GM21529 (cell line): ENCODE measurements at regions not wholly inside any gene's neighbourhood (a gene's known extent, or its start where the extent isn't known, plus 50 kb on each side); places are given as distances from the start of the nearest gene placed in this dataset.

Experiments
- ATAC-seq: cut with Tn5 transposase; IDR thresholded peaks from one replicate; pipeline ENCODE4 v1.9.1; 2021; ENCODE audit not compliant: unreplicated experiment

- ATAC-seq: no peak
Observed at GRCh38 chr20:24199501-24199900, 210.9 kb upstream of the GGTLC1 start.

- ATAC-seq: no peak
Observed at GRCh38 chr20:24194143-24194542, 205.6 kb upstream of the GGTLC1 start.

DNA sequence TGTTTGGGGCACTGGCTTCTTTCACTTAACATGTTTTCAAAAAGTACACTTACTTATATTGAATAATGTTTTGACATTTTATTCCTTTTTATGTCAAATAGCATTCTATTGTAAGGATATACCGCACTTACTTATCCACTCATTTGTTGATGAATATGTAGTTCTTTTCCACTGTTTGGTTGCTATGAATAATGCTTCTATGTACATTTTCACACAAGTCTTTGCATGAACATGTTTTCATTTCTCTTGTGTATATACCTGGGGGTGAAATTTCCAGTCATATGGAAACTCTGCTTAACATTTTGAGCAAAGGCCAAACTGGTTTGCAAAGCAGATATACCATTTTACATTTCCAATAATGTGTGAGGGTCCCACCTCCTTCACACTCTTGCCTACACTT, 202.3 kb upstream of the GGTLC1 start:
- ATAC-seq: no peak

DNA sequence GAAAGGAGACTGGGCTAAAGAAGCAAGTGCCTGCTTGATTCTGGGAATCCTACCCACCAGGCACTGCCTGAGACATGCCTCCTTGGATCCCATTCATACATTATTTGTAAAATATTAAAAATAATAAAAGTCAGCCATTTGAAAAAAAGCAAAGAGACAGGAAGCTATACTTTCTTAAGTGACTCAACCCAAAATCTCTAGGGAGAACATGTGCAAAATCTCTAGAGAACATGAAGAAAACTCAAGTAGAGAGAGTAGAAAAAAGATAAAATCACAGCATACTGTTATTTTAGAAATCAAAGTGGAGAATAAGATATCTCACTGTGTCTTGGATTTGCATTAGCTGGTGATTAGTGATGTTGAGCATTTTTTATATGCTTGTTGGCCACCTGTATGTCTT, 197.2 kb upstream of the GGTLC1 start:
- ATAC-seq: no peak

DNA sequence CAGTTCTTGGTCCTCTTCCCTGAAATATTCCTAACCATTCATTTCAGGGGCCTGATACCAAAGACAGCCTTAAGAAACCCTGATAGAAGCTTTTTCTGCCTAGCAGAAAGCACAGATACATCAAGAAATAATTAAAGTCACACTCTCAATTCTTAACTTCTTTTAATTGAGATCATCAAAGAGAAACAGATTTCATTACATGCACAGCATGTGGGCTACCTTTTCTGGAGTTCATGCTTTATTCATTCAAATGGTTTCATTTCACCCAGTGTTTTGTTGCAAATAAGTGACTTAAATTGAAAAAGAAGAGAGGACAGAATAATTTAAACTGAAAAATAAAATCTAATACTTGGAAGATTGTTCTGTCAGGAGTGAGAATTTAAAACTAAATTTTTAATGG, 192.6 kb upstream of the GGTLC1 start:
- no peak for ATAC-seq

DNA sequence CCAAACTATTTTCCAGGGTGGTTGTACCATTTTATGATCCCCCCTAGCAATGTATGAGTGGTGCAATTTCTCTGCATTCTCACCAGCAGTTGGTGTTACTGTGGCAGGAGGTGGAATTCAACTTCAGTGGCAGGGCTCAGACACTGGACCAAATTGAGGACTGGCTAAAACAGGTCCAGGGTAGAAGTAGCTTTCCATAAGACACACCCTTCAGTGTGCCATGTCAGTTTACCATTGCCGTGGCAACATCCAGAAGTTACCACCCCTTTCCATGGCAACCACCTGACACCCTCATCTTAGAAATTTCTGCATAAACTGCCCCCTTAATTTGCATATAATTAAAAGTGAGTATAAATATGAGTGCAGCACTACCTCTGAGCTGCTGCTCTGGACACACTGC, 180.7 kb upstream of the GGTLC1 start:
- no peak for ATAC-seq

GRCh38 chr20:24166412-24166811, 177.8 kb upstream of the GGTLC1 start:
- no peak for ATAC-seq

DNA sequence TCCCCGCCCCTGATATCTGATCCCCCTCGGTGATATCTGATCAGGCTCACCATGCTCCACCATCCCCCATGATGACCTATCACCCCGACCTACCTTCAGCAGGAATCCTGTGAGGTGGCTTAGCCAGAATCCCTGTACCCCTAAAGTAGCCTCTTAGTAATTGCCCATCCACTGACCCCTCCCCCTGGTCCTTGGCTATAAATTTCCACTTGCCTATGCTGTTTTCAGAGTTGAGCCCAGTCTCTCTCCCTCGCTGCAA, 177.5 kb upstream of the GGTLC1 start:
- no peak for ATAC-seq

DNA sequence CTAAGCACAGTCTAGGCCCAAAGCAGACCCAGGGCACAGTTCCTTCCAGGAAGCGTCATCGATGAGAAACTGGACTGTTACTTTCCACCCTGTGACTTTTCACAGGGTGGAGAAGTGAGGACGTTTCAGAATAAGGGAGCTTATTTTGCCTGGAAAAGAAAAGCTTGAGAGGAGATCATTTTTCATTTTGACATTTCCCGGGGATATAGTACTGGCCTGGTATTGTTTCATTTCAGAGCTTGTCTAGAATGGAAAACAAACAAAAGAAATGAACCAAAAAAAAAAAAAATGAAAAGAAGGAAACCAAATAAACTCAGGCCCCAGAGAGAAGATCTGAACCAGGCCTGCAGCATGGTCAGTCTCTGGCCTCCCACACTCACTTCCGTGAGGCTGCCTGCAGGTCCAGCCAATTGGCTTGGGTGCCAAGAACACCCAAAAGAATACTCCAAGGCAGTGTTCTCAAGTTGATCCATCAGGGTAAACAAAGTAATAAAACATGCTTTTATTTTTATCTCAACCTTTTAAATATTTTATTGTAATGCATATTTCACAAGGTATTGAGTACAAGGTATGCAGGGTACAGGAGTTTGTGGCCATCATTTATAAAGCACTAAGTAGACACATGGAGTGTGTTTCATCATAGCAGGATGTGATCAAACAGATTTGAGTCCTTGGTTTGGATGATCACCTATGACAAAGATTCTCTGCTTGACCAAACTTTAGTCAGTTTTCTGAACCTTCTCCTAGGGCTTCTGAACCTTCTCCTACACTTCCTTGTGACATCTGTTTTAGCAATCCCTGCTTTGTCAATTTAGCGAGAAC, 176.9 kb upstream of the GGTLC1 start:
- no peak for ATAC-seq

DNA sequence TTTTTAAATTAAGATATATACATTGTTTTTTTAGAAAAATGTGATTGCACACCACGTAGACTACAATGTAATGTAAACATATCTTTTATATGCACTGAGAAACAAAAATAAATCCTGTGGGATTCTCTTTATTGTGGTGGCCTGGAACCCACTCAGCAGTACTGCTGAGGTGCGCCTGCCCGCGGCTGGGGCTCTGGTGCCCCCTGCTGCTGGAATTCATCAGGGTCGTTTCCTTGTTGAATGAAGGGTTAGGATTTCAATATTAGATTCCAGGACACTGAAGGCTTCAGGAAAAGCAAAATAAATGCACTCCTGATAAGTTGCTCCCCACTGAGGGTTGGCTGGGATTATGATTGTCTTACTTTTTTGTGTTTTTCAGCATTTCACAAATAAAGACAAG, 175.8 kb upstream of the GGTLC1 start:
- ATAC-seq: no peak

- no peak for ATAC-seq
Observed at GRCh38 chr20:24163506-24163905, 174.9 kb upstream of the GGTLC1 start.

DNA sequence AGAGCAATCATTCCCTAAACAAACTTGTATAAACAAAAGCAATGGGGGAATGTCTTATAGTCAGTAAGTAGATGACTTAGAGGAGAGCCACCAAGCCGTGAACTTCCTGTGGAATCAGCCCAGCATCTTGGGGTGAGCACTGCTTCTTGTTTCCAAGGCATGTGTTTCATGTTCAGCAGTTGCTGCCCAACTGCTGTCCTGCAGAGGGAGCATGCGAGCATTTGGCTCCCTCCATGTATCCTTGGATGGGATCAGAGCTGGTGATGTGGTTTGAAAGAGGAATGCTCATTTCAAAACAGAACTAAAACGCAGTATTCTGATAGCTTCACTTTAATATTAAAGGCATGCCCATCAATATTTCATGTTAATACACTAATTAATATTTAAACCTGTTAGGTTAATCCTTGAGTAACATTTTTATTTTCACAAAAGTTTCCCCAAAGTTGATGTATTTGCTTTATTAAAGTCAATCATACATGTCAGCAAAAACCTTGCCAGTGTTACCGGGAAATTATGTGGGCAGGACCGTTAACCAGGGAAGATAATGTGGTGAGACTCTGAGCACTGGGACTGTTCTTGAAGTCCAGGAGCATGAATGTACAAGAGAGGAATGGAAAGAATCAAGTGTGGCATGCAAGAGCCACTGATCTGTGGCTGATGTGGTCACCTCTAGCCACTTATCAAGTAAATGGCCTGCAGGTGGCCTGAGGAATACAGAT, 172.1 kb upstream of the GGTLC1 start:
- no peak for ATAC-seq

GRCh38 chr20:24158281-24158680, 169.7 kb upstream of the GGTLC1 start:
- no peak for ATAC-seq

DNA sequence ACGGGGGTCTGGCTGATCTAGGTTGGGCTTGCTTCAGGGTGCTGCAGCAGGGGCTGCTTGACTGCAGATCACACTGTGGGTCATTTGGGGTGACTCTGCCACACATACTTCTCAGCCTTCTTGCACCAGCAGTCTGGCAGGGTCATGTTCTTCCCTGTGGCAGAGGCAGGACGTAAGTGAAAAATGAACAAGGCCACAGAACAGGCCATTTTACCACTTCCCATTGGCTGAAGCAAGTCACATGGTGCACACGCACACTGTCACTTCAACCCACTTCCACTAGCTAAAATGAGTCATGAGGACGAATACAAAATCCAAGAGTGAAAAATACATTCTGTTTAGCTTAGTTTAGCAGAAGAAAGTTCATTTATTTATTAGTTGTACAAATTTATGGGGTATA, 168.6 kb upstream of the GGTLC1 start:
- ATAC-seq: no peak

- no peak for ATAC-seq
Observed at GRCh38 chr20:24153101-24154040, 164.8 kb upstream of the GGTLC1 start.

GRCh38 chr20:24151621-24152294, 163.2 kb upstream of the GGTLC1 start:
- ATAC-seq: no peak

DNA sequence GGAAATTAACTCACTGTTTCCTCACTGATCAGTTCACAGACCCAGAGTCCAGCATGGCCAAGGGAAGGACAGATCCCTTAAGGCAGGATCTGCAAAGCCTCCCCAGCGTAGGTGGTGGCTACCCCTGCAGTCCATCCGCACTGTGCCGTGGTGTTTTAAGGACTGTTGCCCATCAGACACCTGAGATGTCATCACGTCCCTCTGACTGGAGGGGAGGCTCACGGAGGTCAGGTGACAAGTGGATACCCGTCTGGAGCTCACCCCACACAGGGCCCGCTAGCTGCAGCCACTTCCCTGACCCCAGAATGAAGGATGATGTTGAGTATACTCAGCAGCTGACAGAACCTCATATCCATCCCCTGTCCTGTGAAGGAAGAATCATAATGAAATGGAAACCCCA, 161.8 kb upstream of the GGTLC1 start:
- ATAC-seq: no peak

DNA sequence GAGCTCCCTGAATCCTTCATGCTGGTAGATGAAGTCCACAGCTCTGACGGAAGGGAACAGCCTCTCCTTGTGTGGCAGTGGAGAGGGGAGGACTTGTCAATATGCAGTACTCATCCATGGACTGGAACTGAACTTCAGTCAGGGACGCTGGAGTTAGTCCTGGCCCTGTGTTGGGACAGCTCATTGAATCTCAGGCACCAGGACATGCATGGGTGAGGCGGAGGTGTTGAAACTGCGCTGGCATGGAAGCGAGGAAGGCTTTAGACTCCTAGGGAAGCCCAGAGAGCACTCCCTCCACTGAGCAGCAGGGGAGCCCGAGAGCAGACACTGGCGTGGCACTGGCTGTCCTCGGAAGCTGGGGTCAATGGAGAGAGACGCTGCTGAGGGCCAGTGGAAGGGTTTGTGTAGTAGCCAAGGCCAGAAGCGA, 161.3 kb upstream of the GGTLC1 start:
- ATAC-seq: no peak

DNA sequence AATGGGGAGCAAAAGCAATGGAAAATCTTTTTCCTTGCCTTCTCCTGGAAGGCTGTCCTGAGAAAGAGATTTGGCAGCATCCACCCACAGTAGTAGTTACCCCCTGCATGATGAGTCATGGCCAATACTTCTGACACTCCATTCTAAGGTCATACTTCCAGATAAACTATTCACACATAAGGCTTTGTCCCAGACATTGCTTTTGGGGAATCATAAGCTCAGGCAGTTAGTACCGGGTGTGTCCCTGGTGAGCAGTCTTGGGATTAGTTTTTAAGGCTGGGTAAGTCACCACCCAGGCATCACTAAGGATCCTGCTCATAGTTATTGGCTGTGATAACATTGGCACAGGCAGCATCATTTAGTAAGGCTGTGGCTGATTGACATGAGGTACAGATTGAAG, 160.6 kb upstream of the GGTLC1 start:
- no peak for ATAC-seq

DNA sequence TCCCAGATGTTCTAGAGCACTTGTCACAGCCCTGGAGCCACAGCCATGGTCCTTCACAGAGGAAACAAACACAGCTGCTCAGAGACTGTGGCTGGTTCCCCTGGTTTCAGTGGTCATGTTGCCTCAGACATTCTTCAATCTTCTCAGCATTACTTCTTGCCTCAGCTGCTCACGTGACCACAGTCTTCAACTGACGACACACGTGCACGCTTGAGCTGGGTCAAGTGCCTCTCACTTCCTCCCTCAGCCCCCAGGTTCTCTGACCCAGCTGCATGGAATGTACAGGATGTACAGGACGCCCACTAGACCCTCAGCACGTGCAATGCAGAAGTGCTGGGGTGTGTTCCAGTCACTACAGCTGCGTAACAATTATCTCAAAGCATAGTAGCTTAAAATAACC, 159.8 kb upstream of the GGTLC1 start:
- ATAC-seq: peak; percentile 76

DNA sequence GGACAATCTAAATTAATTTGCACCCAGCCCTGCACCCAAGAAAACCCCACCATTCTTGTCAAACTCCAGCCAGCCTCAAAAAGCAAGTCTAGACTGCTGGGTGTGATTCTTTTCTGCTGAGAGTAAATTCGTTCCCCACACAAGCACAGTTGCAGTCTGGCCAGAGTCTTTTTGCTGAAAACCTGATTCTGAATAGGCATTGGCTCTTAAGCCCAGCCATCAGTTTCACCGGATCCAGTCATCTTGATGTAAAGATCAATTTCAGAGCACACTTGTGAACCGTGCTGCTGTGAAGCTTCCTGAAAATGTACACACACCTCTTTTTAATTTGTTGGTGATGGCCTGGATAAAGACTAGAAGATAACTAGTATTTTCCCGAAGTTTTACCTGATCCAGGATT, 159.4 kb upstream of the GGTLC1 start:
- no peak for ATAC-seq
